ENCODE measurements at regions not wholly inside any gene's neighbourhood (a gene's known extent, or its start where the extent isn't known, plus 50 kb on each side); places are given as distances from the start of the nearest gene placed in this dataset.

GRCh38 chr20:60930023-60930790, 321.9 kb upstream of the CDH4 start:
- H3K27ac Mint-ChIP-seq (ENCODE audit: unreplicated experiment): no peak overlapping the region
- H3K27me3 Mint-ChIP-seq (ENCODE audit: low read depth): no peaks in the 10 kb centered on the region
- H3K4me1 Mint-ChIP-seq (ENCODE audit: low read depth): no peaks in the 10 kb centered on the region
- H3K9me3 Mint-ChIP-seq (ENCODE audit: low read depth): no peaks in the 10 kb centered on the region
- no peak for DNase-seq (ENCODE audit: low spot score)
- H3K36me3 Mint-ChIP-seq (ENCODE audit: low read depth): no peaks in the 10 kb centered on the region
- no peak for TF ChIP-seq CTCF (IDR thresholded peaks at IDR 0.05)
- no peak overlapping the region for H3K4me3 Mint-ChIP-seq (ENCODE audit: unreplicated experiment)

- TF ChIP-seq CTCF (IDR thresholded peaks at IDR 0.05): no peak
- no peak for DNase-seq (ENCODE audit: low spot score)
- Mint-ChIP-seq H3K9me3 (ENCODE audit: low read depth) (no peaks in the 10 kb centered on the region), H3K4me1 (ENCODE audit: low read depth) (no peaks in the 10 kb centered on the region), H3K27ac (ENCODE audit: unreplicated experiment) (no peak overlapping the region), H3K36me3 (ENCODE audit: low read depth) (no peaks in the 10 kb centered on the region), H3K27me3 (ENCODE audit: low read depth) (no peaks in the 10 kb centered on the region), H3K4me3 (ENCODE audit: unreplicated experiment) (no peak overlapping the region)
These were observed 320.4 kb upstream of the CDH4 start for GRCh38 chr20:60931696-60932095.

- no peak for DNase-seq (ENCODE audit: low spot score)
- H3K4me1 Mint-ChIP-seq (ENCODE audit: low read depth): no peaks in the 10 kb centered on the region
- H3K4me3 Mint-ChIP-seq (ENCODE audit: unreplicated experiment): no peak overlapping the region
- H3K27ac Mint-ChIP-seq (ENCODE audit: unreplicated experiment): no peak overlapping the region
- no peak for TF ChIP-seq CTCF (IDR thresholded peaks at IDR 0.05)
- H3K36me3 Mint-ChIP-seq (ENCODE audit: low read depth): no peaks in the 10 kb centered on the region
- H3K27me3 Mint-ChIP-seq (ENCODE audit: low read depth): no peaks in the 10 kb centered on the region
- no peaks in the 10 kb centered on the region for H3K9me3 Mint-ChIP-seq (ENCODE audit: low read depth)
These were observed 317.3 kb upstream of the CDH4 start for GRCh38 chr20:60934724-60935123.

- H3K4me3 Mint-ChIP-seq (ENCODE audit: unreplicated experiment): no peak overlapping the region
These were observed 316.1 kb upstream of the CDH4 start for GRCh38 chr20:60935971-60936370.

GRCh38 chr20:60937585-60937984, 314.5 kb upstream of the CDH4 start:
- Mint-ChIP-seq H3K4me1 (ENCODE audit: low read depth) (no peaks in the 10 kb centered on the region), H3K27me3 (ENCODE audit: low read depth) (no peaks in the 10 kb centered on the region), H3K4me3 (ENCODE audit: unreplicated experiment) (no peak overlapping the region), H3K27ac (ENCODE audit: unreplicated experiment) (no peak overlapping the region), H3K36me3 (ENCODE audit: low read depth) (no peaks in the 10 kb centered on the region), H3K9me3 (ENCODE audit: low read depth) (no peaks in the 10 kb centered on the region)
- no peak for TF ChIP-seq CTCF (IDR thresholded peaks at IDR 0.05)
- no peak for DNase-seq (ENCODE audit: low spot score)

More at GRCh38 chr20:60935971-60936370, 316.1 kb upstream of the CDH4 start:
- H3K4me1 Mint-ChIP-seq (ENCODE audit: low read depth): no peaks in the 10 kb centered on the region
- DNase-seq (ENCODE audit: low spot score): no peak
- no peaks in the 10 kb centered on the region for H3K36me3 Mint-ChIP-seq (ENCODE audit: low read depth)
- H3K9me3 Mint-ChIP-seq (ENCODE audit: low read depth): no peaks in the 10 kb centered on the region
- H3K27ac Mint-ChIP-seq (ENCODE audit: unreplicated experiment): no peak overlapping the region
- no peaks in the 10 kb centered on the region for H3K27me3 Mint-ChIP-seq (ENCODE audit: low read depth)
- TF ChIP-seq CTCF (IDR thresholded peaks at IDR 0.05): no peak
